Activated CD4-positive, alpha-beta T cell treated with anti-CD3 and anti-CD28 coated beads for 4 hours (primary cell): ENCODE measurements at regions not wholly inside any gene's neighbourhood (a gene's known extent, or its start where the extent isn't known, plus 50 kb on each side); places are given as distances from the start of the nearest gene placed in this dataset.

Experiments
- DNase-seq, 2 donors: peaks; one replicate each; pipeline ENCODE4 v3.0.0-alpha.2; 2020

GRCh38 chr2:217687771-217688170 lies 315.0 kb downstream of the TNS1 start:
- DNase-seq: no peak

DNA sequence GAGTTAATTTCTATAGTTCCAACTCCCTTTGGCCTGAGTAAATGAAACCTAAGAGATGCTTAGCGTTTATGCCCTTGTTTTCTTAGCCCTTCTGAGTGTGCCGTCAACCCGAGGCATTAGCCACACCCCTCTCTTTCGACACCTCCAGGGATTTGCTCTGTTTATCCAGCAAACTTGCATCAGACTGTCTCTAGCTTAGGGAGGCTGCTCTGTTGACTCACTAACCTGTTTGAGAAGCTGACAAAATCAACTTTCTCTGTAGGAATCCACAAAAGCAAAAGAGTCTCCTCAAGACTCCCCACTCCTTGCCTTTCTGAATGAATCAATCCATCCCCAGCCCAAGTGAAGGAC lies 317.6 kb downstream of the TNS1 start:
- DNase-seq: no peak

GRCh38 chr2:217684431-217685254 lies 318.2 kb downstream of the TNS1 start:
- DNase-seq: no peak

DNA sequence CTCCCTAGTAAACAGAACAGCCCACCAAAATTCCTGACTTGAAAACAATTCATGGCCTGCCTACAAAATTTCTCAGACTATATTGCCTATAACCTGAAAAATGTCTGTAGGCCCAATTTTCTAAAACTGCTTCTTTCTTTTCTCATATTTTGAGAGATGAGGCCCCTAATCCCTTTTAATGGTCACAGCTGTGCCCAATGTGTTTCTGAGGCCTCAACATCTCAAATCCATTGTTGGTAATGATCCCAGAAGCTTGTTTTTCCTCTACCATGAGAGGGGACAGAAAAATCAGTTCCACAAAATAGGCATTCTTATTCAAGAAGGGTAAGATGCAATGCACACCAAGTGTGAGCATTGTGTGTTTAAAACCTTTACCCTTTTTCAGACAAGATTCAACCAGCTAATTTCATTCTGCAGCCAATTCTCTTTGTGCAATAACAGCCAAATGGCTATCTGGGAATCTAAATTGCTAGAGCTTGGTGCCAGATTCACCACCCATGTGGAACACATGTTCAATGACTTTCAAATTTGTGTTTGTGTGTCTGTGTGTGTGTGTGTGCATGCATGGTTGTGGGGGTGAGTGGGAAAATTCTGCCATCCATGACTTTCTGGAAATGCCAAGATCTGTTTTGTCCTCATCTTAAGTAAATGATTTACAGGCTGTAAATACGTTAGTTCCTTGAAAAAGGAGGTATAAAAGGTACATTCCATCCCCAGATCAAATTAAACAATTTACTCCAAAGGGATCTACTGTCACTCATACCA lies 319.5 kb downstream of the TNS1 start:
- no peak for DNase-seq

GRCh38 chr2:217681791-217682190 lies 321.0 kb downstream of the TNS1 start:
- no peak for DNase-seq

DNA sequence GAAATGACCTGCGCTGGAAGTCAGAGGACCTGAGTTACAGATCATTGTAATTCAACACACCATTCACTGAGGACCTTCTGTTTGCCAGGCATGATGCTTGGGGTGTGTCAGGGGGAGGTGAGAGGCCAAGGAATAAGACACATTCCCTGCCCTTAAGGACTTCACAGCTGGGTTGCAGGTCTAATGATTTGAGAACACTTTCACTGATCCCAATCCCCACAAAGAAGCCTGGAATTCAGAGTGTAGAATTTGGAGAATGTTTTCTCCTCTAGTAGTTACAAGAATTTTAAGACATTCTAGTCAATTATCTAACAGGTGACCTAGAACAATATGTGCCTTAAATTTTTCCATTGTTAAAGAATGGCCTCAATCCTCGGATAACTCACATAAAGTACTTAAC lies 322.4 kb downstream of the TNS1 start:
- DNase-seq: no peak

DNA sequence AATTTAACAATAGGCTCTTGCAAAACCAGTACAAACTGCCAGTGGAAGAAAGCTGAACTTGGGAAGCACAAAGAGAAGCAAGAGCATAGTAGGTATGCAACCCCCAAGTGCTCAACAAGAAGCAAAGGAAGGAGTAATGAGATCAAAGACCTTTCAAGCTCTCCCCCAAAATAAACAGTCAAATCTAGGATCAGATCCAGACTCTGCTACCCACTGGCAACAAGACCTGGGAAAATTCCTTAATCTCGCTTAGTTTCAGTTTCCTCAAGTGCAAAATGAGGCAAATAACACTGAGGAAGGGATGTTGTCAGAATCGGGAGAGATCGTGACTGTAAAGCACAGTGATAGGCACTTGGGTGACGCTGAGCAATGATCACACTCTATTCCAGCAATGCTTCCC lies 329.2 kb downstream of the TNS1 start:
- no peak for DNase-seq

DNA sequence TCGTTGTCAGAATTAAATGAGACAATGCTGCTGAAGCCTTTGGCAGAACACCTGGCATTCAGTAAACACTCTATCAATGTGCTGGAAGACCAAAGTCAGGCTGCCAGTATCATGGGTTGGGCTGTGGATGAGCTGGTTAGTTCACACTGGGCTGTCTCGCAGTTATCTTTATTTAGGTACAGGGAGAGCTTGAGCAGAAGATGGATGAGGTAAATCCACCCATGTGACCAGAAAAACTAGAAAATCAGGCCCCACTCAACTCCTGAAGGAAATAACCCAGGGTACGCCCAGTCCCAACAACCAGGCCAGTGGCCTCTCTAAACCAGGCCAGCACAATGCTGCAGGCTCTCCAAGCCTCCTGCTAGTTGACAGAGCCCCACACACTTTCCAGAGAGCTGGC lies 330.3 kb downstream of the TNS1 start:
- DNase-seq: no peak

- DNase-seq: no peak
Measured at GRCh38 chr2:217671871-217672270, 330.9 kb downstream of the TNS1 start.

DNA sequence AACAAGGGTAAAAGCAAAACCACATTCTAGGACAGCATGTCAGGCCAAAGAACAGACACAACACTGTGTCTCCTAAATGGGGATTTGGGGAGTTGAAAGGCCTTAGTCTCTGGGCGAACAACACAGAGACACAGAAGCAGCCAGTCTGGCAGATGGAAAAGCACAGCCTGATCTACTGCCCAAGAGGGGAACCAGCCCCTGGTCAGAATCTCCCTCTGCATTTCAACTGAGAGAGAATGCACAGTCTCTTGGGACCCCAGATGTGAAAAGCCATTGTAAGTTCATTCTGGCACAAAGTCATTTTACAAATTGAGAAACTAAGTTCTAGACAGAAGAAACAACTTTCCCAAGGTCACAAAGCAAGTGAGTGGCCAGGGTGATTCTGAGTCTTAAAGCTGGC lies 331.7 kb downstream of the TNS1 start:
- no peak for DNase-seq

DNA sequence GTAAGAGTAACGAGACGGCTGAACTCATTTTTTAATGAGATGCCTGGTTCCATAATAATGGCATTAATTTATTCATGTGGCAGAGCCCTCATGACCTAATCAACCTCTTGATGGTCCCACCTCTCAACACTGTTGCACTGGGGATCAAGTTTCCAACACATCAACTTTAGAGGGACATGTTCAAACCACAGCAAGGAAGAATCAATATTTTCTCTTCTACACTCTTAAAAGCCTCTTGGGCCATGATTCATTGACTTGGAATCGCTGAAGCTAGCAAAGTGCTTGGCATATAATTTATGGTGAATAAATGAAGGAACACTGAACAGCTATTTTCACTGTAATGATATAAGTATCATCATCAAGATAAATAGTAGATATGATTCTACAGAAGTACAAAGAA lies 333.0 kb downstream of the TNS1 start:
- no peak for DNase-seq

DNA sequence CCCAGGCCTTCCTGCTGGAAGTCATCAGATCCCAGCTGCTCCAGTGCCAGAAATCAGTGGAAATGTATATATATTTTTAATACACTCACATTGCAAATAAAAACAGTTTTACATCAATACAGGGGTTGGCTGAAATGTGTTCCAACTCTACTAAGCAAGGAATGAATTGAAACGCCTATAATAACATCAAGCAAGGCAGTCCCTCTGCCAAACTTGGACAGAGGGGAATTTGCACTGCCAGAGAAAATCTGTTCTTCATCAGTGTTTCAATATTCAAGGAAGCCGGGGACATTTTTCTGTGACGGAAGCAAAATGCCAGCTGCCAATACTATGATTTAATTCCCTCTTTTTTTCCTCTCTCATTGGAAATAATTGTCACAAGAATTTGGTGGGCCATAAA lies 335.3 kb downstream of the TNS1 start:
- no peak for DNase-seq

DNA sequence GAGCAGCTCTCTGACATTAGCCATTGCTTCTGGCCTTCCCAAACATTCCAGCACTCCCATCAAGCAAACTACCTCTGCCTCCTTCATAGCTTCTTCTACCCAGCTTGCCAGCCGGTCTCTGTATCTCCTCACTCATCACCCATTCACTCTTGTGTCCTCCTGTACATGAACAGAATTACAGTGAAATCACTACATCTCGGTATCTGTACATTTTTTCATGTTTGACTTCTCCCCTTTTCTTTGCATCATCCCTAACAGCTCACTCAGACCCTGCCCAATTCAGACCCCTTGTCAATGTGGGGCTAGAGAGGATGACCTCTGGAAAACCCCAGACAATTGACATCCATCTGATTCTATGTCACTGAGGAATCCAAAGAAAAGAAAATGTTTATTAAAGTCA lies 335.8 kb downstream of the TNS1 start:
- DNase-seq: no peak

- no peak for DNase-seq
Measured at GRCh38 chr2:217666338-217666737, 336.5 kb downstream of the TNS1 start.

GRCh38 chr2:217664761-217665160 lies 338.0 kb downstream of the TNS1 start:
- no peak for DNase-seq

DNA sequence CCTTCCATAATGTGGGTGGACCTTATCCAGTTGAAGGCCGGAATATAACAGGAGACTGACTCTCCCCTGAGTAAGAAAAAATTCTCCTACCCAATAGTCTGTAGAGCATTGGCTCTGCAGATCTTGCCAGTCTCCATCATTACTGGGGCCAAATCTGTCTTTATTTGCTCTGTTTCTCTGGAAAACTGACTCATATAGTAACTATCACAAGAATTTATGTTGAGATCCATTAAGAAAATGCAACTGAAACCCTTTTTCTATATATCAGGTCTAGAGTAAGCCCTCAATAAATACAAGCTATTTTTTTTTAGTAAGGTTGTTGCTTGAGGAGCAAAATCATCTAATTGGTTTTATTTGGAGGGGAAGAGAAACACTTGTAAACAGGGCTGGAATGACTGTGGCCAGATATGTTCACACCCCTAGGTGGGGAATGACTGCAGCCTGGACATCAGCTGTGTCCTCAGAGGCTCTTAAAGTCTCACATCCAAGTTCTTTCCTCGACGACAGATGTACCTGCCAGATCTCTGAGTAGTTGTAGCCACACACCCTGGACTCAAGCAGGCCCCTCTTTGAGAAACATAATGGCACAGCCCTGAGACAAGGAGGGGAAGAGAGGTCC lies 339.7 kb downstream of the TNS1 start:
- DNase-seq: no peak

GRCh38 chr2:217661378-217661777 lies 341.4 kb downstream of the TNS1 start:
- no peak for DNase-seq

DNA sequence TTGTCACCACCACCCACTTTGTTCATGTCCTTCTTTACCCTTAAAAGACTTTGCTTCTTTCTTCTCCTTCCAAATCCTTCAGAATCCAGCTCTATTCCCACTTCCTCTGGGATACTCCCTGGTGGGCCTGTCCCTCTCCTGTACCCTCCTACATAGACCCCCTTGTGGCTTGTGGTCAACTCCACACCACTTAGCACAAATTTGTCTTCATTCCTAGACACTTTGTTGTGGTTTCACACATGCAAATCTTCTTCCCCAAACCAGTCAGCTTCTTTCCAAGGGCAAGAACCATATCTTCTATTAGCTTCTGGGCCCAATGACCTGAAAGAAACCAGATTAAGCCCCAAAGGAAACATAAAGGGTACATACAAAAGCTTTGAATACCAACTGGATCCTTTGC lies 342.4 kb downstream of the TNS1 start:
- DNase-seq: no peak

- no peak for DNase-seq
Measured at GRCh38 chr2:217658806-217659205, 344.0 kb downstream of the TNS1 start.

DNA sequence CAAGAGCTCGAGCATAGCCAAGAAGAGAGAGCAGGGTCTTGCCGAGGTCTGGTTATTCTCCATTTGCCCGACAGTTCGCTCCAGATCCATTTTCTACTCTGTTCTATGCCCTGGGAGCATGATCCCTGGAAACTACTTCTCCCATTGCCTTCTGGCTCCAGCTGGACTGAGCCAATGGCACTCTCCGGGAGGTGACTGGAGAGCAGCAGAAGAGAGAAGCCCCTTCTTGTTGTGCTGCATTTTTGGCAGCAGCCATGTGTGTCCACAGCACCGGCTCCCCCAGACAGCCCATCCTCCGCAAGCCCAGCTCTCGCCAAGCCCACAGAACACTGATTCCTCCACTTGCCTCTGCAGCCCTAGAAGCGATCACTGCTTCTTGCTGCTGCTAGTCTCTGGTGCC lies 345.5 kb downstream of the TNS1 start:
- no peak for DNase-seq

DNA sequence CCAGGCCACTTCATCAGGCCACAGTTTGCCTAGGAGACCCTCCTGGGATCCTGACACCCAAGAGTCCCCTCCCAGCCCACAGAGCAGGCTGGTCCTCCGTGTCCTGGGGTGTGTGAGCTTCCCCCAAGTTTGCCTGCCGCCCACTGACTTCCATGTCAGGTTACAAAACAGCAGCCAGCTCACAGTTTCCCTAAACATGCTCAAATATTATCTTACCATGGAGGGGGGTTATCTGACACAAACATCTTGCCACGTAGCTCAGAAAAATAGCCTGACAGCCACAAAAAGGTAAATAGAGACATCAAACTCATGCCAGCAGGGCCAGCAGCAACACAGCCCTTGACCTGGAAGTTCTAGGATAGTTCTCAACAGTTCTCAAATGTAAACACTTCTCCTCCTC lies 346.5 kb downstream of the TNS1 start:
- DNase-seq: no peak

- DNase-seq: no peak
Measured at GRCh38 chr2:217655651-217656050, 347.1 kb downstream of the TNS1 start.

GRCh38 chr2:217654168-217654567 lies 348.6 kb downstream of the TNS1 start:
- DNase-seq: no peak
